Stomach (tissue), 4 donors: ENCODE measurements at regions not wholly inside any gene's neighbourhood (a gene's known extent, or its start where the extent isn't known, plus 50 kb on each side); places are given as distances from the start of the nearest gene placed in this dataset.

Experiments
- EP300 ChIP-seq: sonication (generic); formaldehyde crosslinking; IDR thresholded peaks from one replicate; pipeline ENCODE4 v1.6.1; 2017; ENCODE audit warnings: antibody characterized with exemption
- POLR2A ChIP-seq, 4 donors: fragments of 450-650 bp; IDR thresholded peaks; one replicate each; pipeline ENCODE4 v1.6.1; 2016; ENCODE audit warnings: antibody characterized with exemption in 4 of 4, control low read depth in 2 of 4, mild to moderate bottlenecking in 1 of 4, moderate library complexity in 1 of 4
- POLR2AphosphoS5 ChIP-seq, 3 donors: sonication (generic); formaldehyde crosslinking; IDR thresholded peaks; one replicate each; pipeline ENCODE4 v1.6.1; 2016; ENCODE audit warnings: antibody characterized with exemption in 3 of 3
- TF ChIP-seq, protein P1 (sequence below), 7 experiments: fragments of 450-650 bp in 4 of 7; fragments of 200-600 bp in 3 of 7; sonication (generic) in 3 of 7; IDR thresholded peaks; one replicate each; pipeline ENCODE4 v1.5.1; 2016 to 2019; ENCODE audit warnings: antibody characterized with exemption in 7 of 7, control low read depth in 2 of 7, mild to moderate bottlenecking in 1 of 7

DNA sequence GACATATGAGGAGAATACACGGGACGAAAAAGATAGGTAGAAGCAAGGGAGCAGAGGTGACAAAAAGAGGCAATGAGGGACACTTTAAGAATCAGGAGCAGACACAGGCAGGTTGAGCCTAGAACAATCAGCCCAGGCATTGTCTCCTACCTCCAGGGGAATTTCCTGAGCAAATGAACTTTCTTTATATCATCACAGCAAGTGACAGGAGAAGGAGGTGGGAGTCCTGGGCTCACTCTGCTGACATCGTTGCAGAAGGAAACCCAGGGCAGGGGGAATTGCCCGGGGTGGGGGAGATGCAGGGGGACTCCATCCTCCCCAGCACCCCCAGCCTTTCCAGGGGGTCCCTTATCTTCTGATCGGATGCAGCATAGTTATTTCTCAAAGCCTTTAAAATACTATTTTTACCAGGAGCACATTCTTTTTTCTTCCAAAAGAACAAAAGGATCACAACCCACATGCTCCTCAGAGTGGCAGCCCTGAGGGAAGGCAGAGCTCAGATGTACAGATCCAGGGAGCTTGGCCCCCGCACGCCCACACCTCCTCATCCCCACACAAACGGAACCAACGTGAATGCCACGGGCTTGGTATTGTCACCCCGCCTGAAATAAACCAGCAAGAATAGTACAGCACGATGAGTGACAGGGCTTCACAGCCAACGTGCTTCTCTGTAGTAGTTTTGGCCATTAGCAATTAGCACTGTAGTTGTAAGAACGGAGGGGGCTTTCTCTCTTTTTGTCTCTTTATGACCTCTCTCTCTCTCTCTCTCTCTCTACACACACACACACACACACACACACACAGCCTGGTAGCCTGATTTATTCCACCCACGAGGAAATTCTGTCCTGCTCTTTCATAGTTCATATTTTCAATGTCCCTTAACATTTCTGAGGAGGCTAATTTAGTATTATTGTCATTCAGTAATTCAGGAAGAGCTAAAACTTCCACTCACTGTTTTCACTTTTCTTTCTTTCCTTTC, 169.5 kb upstream of the UBL3 start:
- TF ChIP-seq POLR2A (IDR thresholded peaks at IDR 0.05), result no peak
- TF ChIP-seq, protein P1, sequence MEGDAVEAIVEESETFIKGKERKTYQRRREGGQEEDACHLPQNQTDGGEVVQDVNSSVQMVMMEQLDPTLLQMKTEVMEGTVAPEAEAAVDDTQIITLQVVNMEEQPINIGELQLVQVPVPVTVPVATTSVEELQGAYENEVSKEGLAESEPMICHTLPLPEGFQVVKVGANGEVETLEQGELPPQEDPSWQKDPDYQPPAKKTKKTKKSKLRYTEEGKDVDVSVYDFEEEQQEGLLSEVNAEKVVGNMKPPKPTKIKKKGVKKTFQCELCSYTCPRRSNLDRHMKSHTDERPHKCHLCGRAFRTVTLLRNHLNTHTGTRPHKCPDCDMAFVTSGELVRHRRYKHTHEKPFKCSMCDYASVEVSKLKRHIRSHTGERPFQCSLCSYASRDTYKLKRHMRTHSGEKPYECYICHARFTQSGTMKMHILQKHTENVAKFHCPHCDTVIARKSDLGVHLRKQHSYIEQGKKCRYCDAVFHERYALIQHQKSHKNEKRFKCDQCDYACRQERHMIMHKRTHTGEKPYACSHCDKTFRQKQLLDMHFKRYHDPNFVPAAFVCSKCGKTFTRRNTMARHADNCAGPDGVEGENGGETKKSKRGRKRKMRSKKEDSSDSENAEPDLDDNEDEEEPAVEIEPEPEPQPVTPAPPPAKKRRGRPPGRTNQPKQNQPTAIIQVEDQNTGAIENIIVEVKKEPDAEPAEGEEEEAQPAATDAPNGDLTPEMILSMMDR (IDR thresholded peaks at IDR 0.05), result no peak
- no peak for TF ChIP-seq EP300
- TF ChIP-seq POLR2AphosphoS5 (IDR thresholded peaks at IDR 0.05), result no peak
